Lung (tissue), 11 donors: ENCODE measurements at regions not wholly inside any gene's neighbourhood (a gene's known extent, or its start where the extent isn't known, plus 50 kb on each side); places are given as distances from the start of the nearest gene placed in this dataset.
A peak's percentile ranks its signal among the peaks of the same experiment; 100 is the strongest.

Experiments used
- ATAC-seq: fragments of 200-7000 bp; cut with Tn5 transposase; one replicate; pipeline ENCODE4 v1.9.1; 2020; ENCODE audit warnings: moderate number of reproducible peaks; ENCODE audit not compliant: insufficient read depth, low FRiP score
- DNase-seq, 3 donors: peaks; one replicate each; pipeline ENCODE4 v3.0.0-alpha.2; 2013 to 2017
- H3K27ac ChIP-seq, 2 donors: one replicate each; pipeline ENCODE4 v1.5.1; 2013; ENCODE audit warnings: mild to moderate bottlenecking in 2 of 2, moderate library complexity in 2 of 2, control low read depth in 1 of 2, inconsistent platforms in 1 of 2, low read depth in 1 of 2, low read length in 1 of 2
- H3K27me3 ChIP-seq, 3 donors: one replicate each; pipeline ENCODE4 v1.5.1; 2013; ENCODE audit warnings: low read length in 2 of 3; ENCODE audit not compliant: control insufficient read depth in 3 of 3, insufficient read depth in 3 of 3
- H3K36me3 ChIP-seq, 4 donors: one replicate each; pipeline ENCODE4 v1.5.1; 2013; ENCODE audit warnings: low read length in 4 of 4, mild to moderate bottlenecking in 1 of 4, moderate library complexity in 1 of 4; ENCODE audit not compliant: control insufficient read depth in 4 of 4, insufficient read depth in 4 of 4
- H3K4me1 ChIP-seq, 5 donors: one replicate each; pipeline ENCODE4 v1.5.1; 2013; ENCODE audit warnings: low read length in 5 of 5, mild to moderate bottlenecking in 2 of 5, moderate library complexity in 1 of 5; ENCODE audit not compliant: control insufficient read depth in 5 of 5, insufficient read depth in 5 of 5
- H3K4me3 ChIP-seq: one replicate; pipeline ENCODE4 v1.5.1; 2013; ENCODE audit warnings: mild to moderate bottlenecking, control low read depth, moderate library complexity
- H3K9ac ChIP-seq, 2 donors: one replicate each; pipeline ENCODE4 v1.5.1; 2013; ENCODE audit warnings: low read length in 2 of 2, control low read depth in 1 of 2; ENCODE audit not compliant: insufficient read depth in 1 of 2
- H3K9me3 ChIP-seq, 4 donors: one replicate each; pipeline ENCODE4 v1.5.1; 2013; ENCODE audit warnings: low read length in 3 of 4, mild to moderate bottlenecking in 1 of 4, moderate library complexity in 1 of 4; ENCODE audit not compliant: control insufficient read depth in 4 of 4, insufficient read depth in 3 of 4
- WGBS, 2 donors: extraction: QIAGEN DNeasy Blood & Tissue Kit; methylation state at CpG; one replicate each; pipeline ENCODE4 v1.1.7; 2013; 5-methylcytosine and 5-hydroxymethylcytosine counted together
- TF ChIP-seq, protein P1 (sequence below): IDR thresholded peaks from 2 replicates; pipeline ENCODE4 v1.5.1; 2012; ENCODE audit warnings: mild to moderate bottlenecking; ENCODE audit errors: control extremely low read depth, extremely low read depth
- donor health status: control.
- donor health status: control.
- donor health status: Bipolar disorder and iron deficiency.
- donor health status: healthy.
- donor health status: DM: yes; HTN: yes; CAD: no.

- TF ChIP-seq, protein P1, sequence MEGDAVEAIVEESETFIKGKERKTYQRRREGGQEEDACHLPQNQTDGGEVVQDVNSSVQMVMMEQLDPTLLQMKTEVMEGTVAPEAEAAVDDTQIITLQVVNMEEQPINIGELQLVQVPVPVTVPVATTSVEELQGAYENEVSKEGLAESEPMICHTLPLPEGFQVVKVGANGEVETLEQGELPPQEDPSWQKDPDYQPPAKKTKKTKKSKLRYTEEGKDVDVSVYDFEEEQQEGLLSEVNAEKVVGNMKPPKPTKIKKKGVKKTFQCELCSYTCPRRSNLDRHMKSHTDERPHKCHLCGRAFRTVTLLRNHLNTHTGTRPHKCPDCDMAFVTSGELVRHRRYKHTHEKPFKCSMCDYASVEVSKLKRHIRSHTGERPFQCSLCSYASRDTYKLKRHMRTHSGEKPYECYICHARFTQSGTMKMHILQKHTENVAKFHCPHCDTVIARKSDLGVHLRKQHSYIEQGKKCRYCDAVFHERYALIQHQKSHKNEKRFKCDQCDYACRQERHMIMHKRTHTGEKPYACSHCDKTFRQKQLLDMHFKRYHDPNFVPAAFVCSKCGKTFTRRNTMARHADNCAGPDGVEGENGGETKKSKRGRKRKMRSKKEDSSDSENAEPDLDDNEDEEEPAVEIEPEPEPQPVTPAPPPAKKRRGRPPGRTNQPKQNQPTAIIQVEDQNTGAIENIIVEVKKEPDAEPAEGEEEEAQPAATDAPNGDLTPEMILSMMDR = no peak
- H3K9ac ChIP-seq = no peak overlapping the region
- no peak overlapping the region for H3K4me3 ChIP-seq
- no peak overlapping the region for H3K27ac ChIP-seq
- H3K36me3 ChIP-seq = no peaks in the 10 kb centered on the region
- DNase-seq (peak; percentile 59 to 73 (median 70)), ATAC-seq (peak; percentile 54)
- no peaks in the 10 kb centered on the region for H3K27me3 ChIP-seq
- peaks cover 0 to 18% (median 4%) of the 10 kb centered on the region in 5 donors for H3K4me1 ChIP-seq
- 40 to 69% methylated on average over 9 of the region's 9 CpGs for WGBS, 2 donors
- H3K9me3 ChIP-seq = no peaks in the 10 kb centered on the region
Observed at GRCh38 chr3:23712656-23713559, 92.8 kb upstream of the UBE2E1 start.

GRCh38 chr3:23713641-23714040 is 92.1 kb upstream of the UBE2E1 start:
- ATAC-seq = no peak
- Histone ChIP-seq H3K4me1 (peaks cover 0 to 18% (median 4%) of the 10 kb centered on the region in 5 donors), H3K4me3 (no peak overlapping the region), H3K27me3 (no peaks in the 10 kb centered on the region), H3K9ac (no peak overlapping the region), H3K36me3 (no peaks in the 10 kb centered on the region), H3K27ac (no peak overlapping the region), H3K9me3 (no peaks in the 10 kb centered on the region)
- TF ChIP-seq, protein P1 = no peak
- WGBS, 2 donors = 95 to 97% methylated on average over 4 of the region's 4 CpGs
- no peak for DNase-seq

DNA sequence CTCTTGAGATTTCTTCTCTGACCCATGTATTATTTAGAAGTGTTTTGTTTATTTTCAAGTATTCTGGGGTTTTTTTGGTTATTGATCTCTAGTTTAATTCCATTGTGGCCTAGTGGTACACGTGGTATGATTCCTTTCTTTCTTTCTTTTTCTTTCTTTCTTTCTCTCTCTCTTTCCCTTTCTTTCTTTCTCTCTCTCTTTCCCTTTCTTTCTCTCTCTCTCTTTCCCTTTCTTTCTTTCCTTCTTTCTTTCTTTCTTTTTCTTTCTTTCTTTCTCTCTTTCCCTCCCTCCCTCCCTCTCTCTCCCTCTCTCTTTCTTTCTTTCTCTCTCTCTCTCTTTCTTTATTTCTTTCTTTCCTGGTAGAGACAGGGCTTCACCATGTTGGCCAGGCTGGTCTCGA is 85.7 kb upstream of the UBE2E1 start:
- no peak for ATAC-seq
- Histone ChIP-seq H3K9ac (no peak overlapping the region), H3K9me3 (no peaks in the 10 kb centered on the region), H3K4me1 (peaks cover 0 to 2% (median 0%) of the 10 kb centered on the region in 5 donors), H3K4me3 (no peak overlapping the region), H3K27me3 (no peaks in the 10 kb centered on the region), H3K36me3 (no peaks in the 10 kb centered on the region), H3K27ac (no peak overlapping the region)
- no peak for DNase-seq
- TF ChIP-seq, protein P1 = no peak
- 92 to 94% methylated on average over 2 of the region's 2 CpGs for WGBS, 2 donors
